Body of pancreas (tissue), 4 donors: ENCODE measurements at regions not wholly inside any gene's neighbourhood (a gene's known extent, or its start where the extent isn't known, plus 50 kb on each side); places are given as distances from the start of the nearest gene placed in this dataset.
"Not testable (repeated sequence)": the region's sequence is repeated elsewhere in the genome, so short reads cannot be mapped to it uniquely, and the experiment has no call there.

Experiments
- ATAC-seq: fragments of 150-250 bp; one replicate; pipeline ENCODE4 v1.9.1; 2016
- DNase-seq, 4 donors: peaks; one replicate each; pipeline ENCODE4 v3.0.0-alpha.2; 2019
- H3K27ac ChIP-seq, 4 donors: fragments of 200-600 bp; sonication (generic); 1 replicate in 3 of 4; 2 replicates in 1 of 4; pipeline versions ENCODE4 v1.5.1 to v1.6.1; 2016 to 2019; ENCODE audit warnings: mild to moderate bottlenecking in 1 of 4, mixed read lengths in 1 of 4, moderate library complexity in 1 of 4
- H3K27me3 ChIP-seq, 2 donors: fragments of 200-600 bp; sonication (generic); one replicate each; pipeline ENCODE4 v1.6.0; 2016; ENCODE audit warnings: mild to moderate bottlenecking in 1 of 2
- H3K36me3 ChIP-seq, 2 donors: fragments of 200-600 bp; sonication (generic); replicated peaks in 1 of 2; 2 replicates each; pipeline ENCODE4 v1.5.1; 2016; ENCODE audit warnings: low read depth in 2 of 2; ENCODE audit not compliant: insufficient read depth in 1 of 2
- H3K4me1 ChIP-seq: fragments of 200-600 bp; sonication (generic); one replicate; pipeline ENCODE4 v1.6.0; 2016
- H3K4me3 ChIP-seq, 2 donors: fragments of 200-600 bp; sonication (generic); 1 replicate in 1 of 2; 2 replicates in 1 of 2; pipeline ENCODE4 v1.5.1; 2016 to 2019
- H3K9me3 ChIP-seq, 3 donors: fragments of 200-600 bp; sonication (generic); 1 replicate in 2 of 3; 2 replicates in 1 of 3; pipeline ENCODE4 v1.5.1; 2016
- POLR2A ChIP-seq, 3 donors: fragments of 450-650 bp; IDR thresholded peaks; one replicate each; pipeline ENCODE4 v1.6.1; 2016; ENCODE audit warnings: antibody characterized with exemption in 3 of 3, mild to moderate bottlenecking in 2 of 3
- WGBS, 2 donors: methylation state at CpG; one replicate each; pipeline ENCODE4 v1.1.5; 2017; 5-methylcytosine and 5-hydroxymethylcytosine counted together
- intact Hi-C: fragments of 100-400 bp; cut with DNase I; formaldehyde crosslinking; loops from one replicate; pipeline ENCODE4 v1.15.1; 2023
- TF ChIP-seq, protein P1 (sequence below), 7 experiments: fragments of 450-650 bp in 4 of 7; fragments of 200-600 bp in 3 of 7; sonication (generic) in 3 of 7; IDR thresholded peaks; one replicate each; pipeline ENCODE4 v1.5.1; 2016 to 2019; ENCODE audit warnings: antibody characterized with exemption in 7 of 7

DNA sequence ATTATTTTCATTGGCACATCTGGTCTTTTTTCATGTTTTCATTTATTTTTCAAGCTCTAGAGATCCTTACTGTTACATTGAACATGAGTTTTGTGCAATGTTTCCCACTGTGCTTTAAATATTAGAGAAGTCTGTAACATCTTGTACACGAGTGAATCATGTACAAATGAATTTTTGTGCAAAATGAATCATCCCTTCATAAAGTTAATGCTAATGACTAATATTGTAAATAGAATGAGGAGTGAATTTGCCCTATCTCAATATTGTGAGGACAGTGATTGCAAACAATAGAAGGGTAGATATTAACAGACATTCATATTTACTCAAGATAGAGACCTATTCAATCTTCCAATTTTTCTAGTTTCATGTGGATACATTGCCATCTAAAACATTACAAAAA lies 463.3 kb upstream of the FOXG1 start:
- DNase-seq (no peak), ATAC-seq (no peak)
- H3K36me3 ChIP-seq, result no peaks in the 10 kb centered on the region
- no peaks in the 10 kb centered on the region for H3K4me1 ChIP-seq
- no peak overlapping the region for H3K4me3 ChIP-seq
- TF ChIP-seq POLR2A (IDR thresholded peaks at IDR 0.05), result no peak
- TF ChIP-seq, protein P1, sequence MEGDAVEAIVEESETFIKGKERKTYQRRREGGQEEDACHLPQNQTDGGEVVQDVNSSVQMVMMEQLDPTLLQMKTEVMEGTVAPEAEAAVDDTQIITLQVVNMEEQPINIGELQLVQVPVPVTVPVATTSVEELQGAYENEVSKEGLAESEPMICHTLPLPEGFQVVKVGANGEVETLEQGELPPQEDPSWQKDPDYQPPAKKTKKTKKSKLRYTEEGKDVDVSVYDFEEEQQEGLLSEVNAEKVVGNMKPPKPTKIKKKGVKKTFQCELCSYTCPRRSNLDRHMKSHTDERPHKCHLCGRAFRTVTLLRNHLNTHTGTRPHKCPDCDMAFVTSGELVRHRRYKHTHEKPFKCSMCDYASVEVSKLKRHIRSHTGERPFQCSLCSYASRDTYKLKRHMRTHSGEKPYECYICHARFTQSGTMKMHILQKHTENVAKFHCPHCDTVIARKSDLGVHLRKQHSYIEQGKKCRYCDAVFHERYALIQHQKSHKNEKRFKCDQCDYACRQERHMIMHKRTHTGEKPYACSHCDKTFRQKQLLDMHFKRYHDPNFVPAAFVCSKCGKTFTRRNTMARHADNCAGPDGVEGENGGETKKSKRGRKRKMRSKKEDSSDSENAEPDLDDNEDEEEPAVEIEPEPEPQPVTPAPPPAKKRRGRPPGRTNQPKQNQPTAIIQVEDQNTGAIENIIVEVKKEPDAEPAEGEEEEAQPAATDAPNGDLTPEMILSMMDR (IDR thresholded peaks at IDR 0.05), result no peak
- H3K27me3 ChIP-seq, result no peaks in the 10 kb centered on the region
- 28 to 37% methylated on average over 1 of the region's 1 CpG for WGBS, 2 donors
- no peak overlapping the region for H3K27ac ChIP-seq
- intact Hi-C loops, result no loop called here
- H3K9me3 ChIP-seq, result no peaks in the 10 kb centered on the region

DNA sequence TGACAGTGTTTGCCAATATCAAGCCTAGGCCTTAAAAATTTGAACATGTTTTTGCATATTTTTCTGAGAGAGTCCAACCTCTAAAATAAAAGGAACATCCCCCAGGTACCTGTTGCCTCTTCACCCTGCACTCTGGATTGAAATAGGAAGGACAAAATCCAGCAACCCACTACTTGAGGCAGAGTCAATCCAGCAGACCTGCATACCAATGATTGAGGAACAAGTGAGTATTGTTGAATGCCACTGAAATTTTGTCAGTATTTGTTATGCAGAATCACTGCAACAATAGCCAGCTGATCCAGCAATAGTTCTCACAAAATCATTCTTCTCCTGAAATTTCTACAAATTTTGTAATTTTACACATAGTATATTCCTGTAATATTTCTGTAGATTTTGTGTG lies 460.6 kb upstream of the FOXG1 start:
- Histone ChIP-seq H3K27me3 (no peaks in the 10 kb centered on the region), H3K36me3 (no peaks in the 10 kb centered on the region), H3K4me3 (no peak overlapping the region), H3K27ac (no peak overlapping the region), H3K9me3 (no peaks in the 10 kb centered on the region), H3K4me1 (no peaks in the 10 kb centered on the region)
- TF ChIP-seq POLR2A (IDR thresholded peaks at IDR 0.05), result no peak
- TF ChIP-seq, protein P1 (IDR thresholded peaks at IDR 0.05), result no peak
- DNase-seq (no peak), ATAC-seq (no peak)
- intact Hi-C loops, result no loop called here

DNA sequence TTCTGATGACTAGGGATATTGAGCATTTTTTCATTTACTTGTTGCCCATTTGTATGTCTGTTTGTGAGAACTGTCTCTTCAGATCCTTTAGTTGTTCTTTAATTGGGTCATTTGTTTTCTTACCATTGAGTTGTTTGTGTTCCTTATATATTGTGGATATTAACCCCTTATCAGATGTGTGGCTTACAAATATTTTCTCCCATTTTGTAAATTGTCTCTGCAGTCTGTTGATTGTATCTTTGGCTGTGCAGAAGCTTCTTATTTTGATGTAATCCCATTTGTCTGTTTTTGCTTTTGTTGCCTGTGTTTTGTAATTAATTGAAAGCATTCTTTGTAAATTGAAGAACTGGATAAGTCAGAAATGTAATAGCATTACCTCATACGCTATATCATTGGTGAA lies 459.1 kb upstream of the FOXG1 start:
- H3K36me3 ChIP-seq, result no peaks in the 10 kb centered on the region
- H3K4me3 ChIP-seq, result no peak overlapping the region
- H3K27ac ChIP-seq, result no peak overlapping the region
- H3K4me1 ChIP-seq, result no peaks in the 10 kb centered on the region
- 44 to 48% methylated on average over 1 of the region's 1 CpG for WGBS, 2 donors
- DNase-seq, result no peak
- H3K9me3 ChIP-seq, result no peaks in the 10 kb centered on the region
- TF ChIP-seq POLR2A (IDR thresholded peaks at IDR 0.05), result no peak
- TF ChIP-seq, protein P1 (IDR thresholded peaks at IDR 0.05), result no peak
- intact Hi-C loops, result no loop called here
- no peak for ATAC-seq
- H3K27me3 ChIP-seq, result no peaks in the 10 kb centered on the region

DNA sequence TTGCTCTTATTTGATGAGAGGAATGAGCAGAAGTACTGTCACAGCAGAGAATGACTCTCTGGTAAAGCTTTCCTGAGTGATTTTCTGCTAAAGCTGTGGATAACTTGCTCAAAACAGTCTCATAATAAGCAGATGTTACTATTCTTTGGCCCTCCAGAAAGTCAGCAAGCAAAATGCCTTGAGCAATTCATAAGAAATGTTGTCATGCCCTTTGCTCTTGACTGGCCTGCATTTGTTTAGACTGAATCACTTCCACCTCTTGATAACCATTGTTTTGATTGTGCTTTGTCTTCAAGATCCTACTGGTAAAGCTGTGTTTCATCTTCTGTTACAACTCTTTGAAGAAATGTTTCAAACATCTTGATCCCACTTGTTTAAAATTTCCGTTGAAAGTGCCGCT lies 457.9 kb upstream of the FOXG1 start:
- 71 to 77% methylated on average over 2 of the region's 2 CpGs for WGBS, 2 donors
- no peak for ATAC-seq

DNA sequence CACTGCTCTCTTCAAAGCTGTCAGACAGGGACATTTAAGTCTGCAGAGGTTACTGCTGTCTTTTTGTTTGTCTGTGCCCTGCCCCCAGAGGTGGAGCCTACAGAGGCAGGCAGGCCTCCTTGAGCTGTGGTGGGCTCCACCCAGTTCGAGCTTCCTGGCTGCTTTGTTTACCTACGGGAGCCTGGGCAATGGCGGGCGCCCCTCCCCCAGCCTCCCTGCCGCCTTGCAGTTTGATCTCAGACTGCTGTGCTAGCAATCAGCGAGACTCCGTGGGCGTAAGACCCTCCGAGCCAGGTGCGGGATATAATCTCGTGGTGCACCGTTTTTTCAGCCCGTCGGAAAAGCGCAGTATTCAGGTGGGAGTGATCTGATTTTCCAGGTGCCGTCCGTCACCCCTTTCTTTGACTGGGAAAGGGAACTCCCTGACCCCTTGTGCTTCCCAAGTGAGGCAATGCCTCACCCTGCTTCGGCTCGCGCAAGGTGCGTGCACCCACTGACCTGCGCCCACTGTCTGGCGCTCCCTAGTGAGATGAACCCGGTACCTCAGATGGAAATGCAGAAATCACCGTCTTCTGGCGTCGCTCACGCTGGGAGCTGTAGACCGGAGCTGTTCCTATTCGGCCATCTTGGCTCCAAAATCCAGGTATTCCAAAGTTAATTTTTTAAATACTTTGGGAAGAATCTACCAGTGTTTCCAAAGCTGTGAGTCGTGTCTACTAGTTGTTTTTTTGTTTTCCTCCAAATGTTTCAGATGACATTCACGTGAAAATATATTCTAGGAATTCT lies 448.5 kb upstream of the FOXG1 start:
- H3K9me3 ChIP-seq, H3K4me1 ChIP-seq, H3K27me3 ChIP-seq, DNase-seq, intact Hi-C loops, H3K27ac ChIP-seq, H3K36me3 ChIP-seq, ATAC-seq, H3K4me3 ChIP-seq: not testable (repeated sequence)
- 80 to 82% methylated on average over 29 to 32 of the region's 32 CpGs for WGBS, 2 donors

More for the DNA sequence above, 457.9 kb upstream of the FOXG1 start:
- Histone ChIP-seq H3K36me3 (no peaks in the 10 kb centered on the region), H3K4me3 (no peak overlapping the region), H3K4me1 (no peaks in the 10 kb centered on the region), H3K27ac (no peak overlapping the region), H3K9me3 (no peaks in the 10 kb centered on the region), H3K27me3 (no peaks in the 10 kb centered on the region)
- DNase-seq, result no peak
- TF ChIP-seq, protein P1 (IDR thresholded peaks at IDR 0.05), result no peak
- intact Hi-C loops, result no loop called here
